ENCODE measurements at regions not wholly inside any gene's neighbourhood (a gene's known extent, or its start where the extent isn't known, plus 50 kb on each side); places are given as distances from the start of the nearest gene placed in this dataset.

- no peak for TF ChIP-seq CTCF (IDR thresholded peaks at IDR 0.05 in 4 of 5, conservative IDR thresholded peaks at IDR 0.05 in 1 of 5)
- no peak for TF ChIP-seq POLR2A (IDR thresholded peaks at IDR 0.05)
Observed at GRCh38 chr6:43884652-43885022, 114.6 kb downstream of the VEGFA start.
